GM12878 (cell line): ENCODE measurements at regions not wholly inside any gene's neighbourhood (a gene's known extent, or its start where the extent isn't known, plus 50 kb on each side); places are given as distances from the start of the nearest gene placed in this dataset.

ENCODE experiments used
- ATAC-seq: fragments of 200-7000 bp; cut with Tn5 transposase; 3 replicates; pipeline ENCODE4 v1.9.1; 2020; ENCODE audit warnings: mild to moderate bottlenecking, moderate library complexity
- BruUV-seq: library from RNA; stranded (reverse); fragments of 400-500 nt; replicated peaks from 2 replicates; lab custom pipeline; 2021; lab: Mats Ljungman, UMichigan
- CTCF ChIA-PET: fragments of 300-600 bp; sonication (Branson Sonifier 250); formaldehyde crosslinking; extraction: SDS; loops from one replicate; lab custom pipeline; 2021; ENCODE audit warnings: inconsistent platforms; lab: Yijun Ruan, JAX
- POLR2A ChIA-PET: fragments of 350-600 bp; formaldehyde crosslinking; extraction: SDS; loops from one replicate; lab custom pipeline; 2021; ENCODE audit warnings: inconsistent platforms; lab: Charles Lee
- RAD21 ChIA-PET: fragments of 300-600 bp; sonication (Branson Sonifier 250); formaldehyde crosslinking; loops from one replicate; lab custom pipeline; 2023; ENCODE audit warnings: antibody characterized with exemption; ENCODE audit not compliant: unreplicated experiment; lab: Charles Lee
- SMC1A ChIA-PET: fragments of 300-600 bp; sonication (Branson Sonifier 250); formaldehyde crosslinking; loops from one replicate; lab custom pipeline; 2023; ENCODE audit not compliant: unreplicated experiment, uncharacterized antibody; lab: Charles Lee
- DNase-seq: peaks from one replicate; pipeline ENCODE4 v3.0.0-alpha.2; 2011; ENCODE audit warnings: low read depth, low spot score
- FAIRE-seq: peaks from 3 replicates; lab custom pipeline; 2011; peaks lifted over from hg19 to GRCh38; lab: Jason Lieb, UNC
- H2AFZ ChIP-seq: 2 replicates; pipeline ENCODE4 v1.6.0; 2011; ENCODE audit warnings: low read depth, low read length, control low read depth; ENCODE audit not compliant: control insufficient read depth
- H3K27ac ChIP-seq: 2 replicates; pipeline ENCODE4 v1.5.1; 2011; ENCODE audit warnings: control low read depth; ENCODE audit not compliant: control insufficient read depth, insufficient read depth
- H3K27me3 ChIP-seq, 2 experiments: replicated peaks in 1 of 2; 2 replicates each; pipeline versions ENCODE4 v1.6.0 to v1.6.1; 2011; ENCODE audit warnings: low read length in 1 of 2; ENCODE audit not compliant: control insufficient read depth in 2 of 2, insufficient read depth in 2 of 2
- H3K36me3 ChIP-seq, 2 experiments: 2 replicates each; pipeline ENCODE4 v1.5.1; 2011; ENCODE audit warnings: low read length in 1 of 2; ENCODE audit not compliant: control insufficient read depth in 2 of 2, insufficient read depth in 2 of 2
- H3K4me1 ChIP-seq: 2 replicates; pipeline ENCODE4 v1.6.1; 2011; ENCODE audit warnings: mild to moderate bottlenecking, low read length, moderate library complexity, mixed read lengths; ENCODE audit not compliant: control insufficient read depth, insufficient read depth
- H3K4me2 ChIP-seq: 2 replicates; pipeline ENCODE4 v1.6.0; 2011; ENCODE audit warnings: control low read depth; ENCODE audit not compliant: control insufficient read depth, insufficient read depth
- H3K4me3 ChIP-seq: fragments of 200-600 bp; sonication (generic); 2 replicates; pipeline ENCODE4 v1.5.1; 2016
- H3K79me2 ChIP-seq: 2 replicates; pipeline ENCODE4 v1.6.0; 2011; ENCODE audit warnings: low read length; ENCODE audit not compliant: control insufficient read depth, insufficient read depth
- H3K9ac ChIP-seq: 2 replicates; pipeline ENCODE4 v1.8.0; 2011; ENCODE audit warnings: low read length, control low read depth, mixed read lengths; ENCODE audit not compliant: control insufficient read depth, insufficient read depth
- H3K9me3 ChIP-seq: replicated peaks from 3 replicates; pipeline ENCODE4 v1.5.1; 2011; ENCODE audit warnings: mild to moderate bottlenecking, low read length; ENCODE audit not compliant: control insufficient read depth, insufficient read depth
- H4K20me1 ChIP-seq: 2 replicates; pipeline ENCODE4 v1.6.0; 2011; ENCODE audit not compliant: control insufficient read depth, insufficient read depth
- ASH2L ChIP-seq: fragments of 300-600, 200-600 bp; sonication (generic); IDR thresholded peaks from 2 replicates; pipeline ENCODE4 v1.6.1; 2017; ENCODE audit warnings: low read depth, mild to moderate bottlenecking, borderline replicate concordance
- HDAC6 ChIP-seq: fragments of 200-600 bp; sonication (generic); IDR thresholded peaks from one replicate; pipeline ENCODE4 v1.8.0; 2017; ENCODE audit warnings: antibody characterized with exemption; ENCODE audit not compliant: unreplicated experiment
- HDGF ChIP-seq: fragments of 450-650 bp; IDR thresholded peaks from 2 replicates; pipeline ENCODE4 v1.6.1; 2016; ENCODE audit warnings: antibody characterized with exemption
- KAT2A ChIP-seq: conservative IDR thresholded peaks from 2 replicates; pipeline ENCODE4 v1.6.1; 2011; ENCODE audit warnings: low read depth, low read length; ENCODE audit not compliant: control insufficient read depth
- MAX ChIP-seq: IDR thresholded peaks from 2 replicates; pipeline ENCODE4 v1.6.1; 2012; ENCODE audit warnings: low read depth, low read length, improper control_type of control experiment
- RB1 ChIP-seq: fragments of 450-650 bp; formaldehyde crosslinking; IDR thresholded peaks from 2 replicates; pipeline ENCODE4 v1.6.1; 2017; ENCODE audit warnings: mild to moderate bottlenecking, borderline replicate concordance
- SMARCA5 ChIP-seq: fragments of 450-650 bp; IDR thresholded peaks from 2 replicates; pipeline ENCODE4 v1.6.1; 2017; ENCODE audit warnings: mild to moderate bottlenecking
- WGBS: methylation state at CpG from one replicate; pipeline ENCODE4 v1.1.6; 2016; ENCODE audit warnings: low lambda C conversion rate; ENCODE audit not compliant: insufficient replicate concordance, insufficient coverage; ENCODE audit errors: missing lambda C conversion rate; 5-methylcytosine and 5-hydroxymethylcytosine counted together
- in situ Hi-C: fragments of 300-500 bp; cut with MboI; formaldehyde crosslinking; loops from 9 replicates; pipeline ENCODE4 v1.14.3; 2018; ENCODE audit warnings: mixed read lengths
- intact Hi-C: fragments of 100-400 bp; cut with micrococcal nuclease; formaldehyde crosslinking; loops from one replicate; pipeline ENCODE4 v1.14.2; 2022; ENCODE audit not compliant: unreplicated experiment

GRCh38 chr2:107553539-107553938 lies 273.2 kb upstream of the RGPD4 start:
- no TSS peak for BruUV-seq
- POLR2A ChIA-PET = no interaction called here
- intact Hi-C loops (no loop called here), in situ Hi-C loops (no loop called here)
- Histone ChIP-seq H3K9ac (no peak overlapping the region), H3K4me3 (no peak overlapping the region), H2AFZ (no peak overlapping the region), H3K36me3 (no peaks in the 10 kb centered on the region), H3K9me3 (no peaks in the 10 kb centered on the region), H3K79me2 (no peaks in the 10 kb centered on the region), H4K20me1 (no peaks in the 10 kb centered on the region), H3K4me2 (no peak overlapping the region), H3K27me3 (no peaks in the 10 kb centered on the region), H3K27ac (no peak overlapping the region), H3K4me1 (no peaks in the 10 kb centered on the region)
- RAD21 ChIA-PET = no interaction called here
- TF ChIP-seq SMARCA5 (no peak), KAT2A (no peak), HDAC6 (no peak)
- 8% methylated on average over 5 of the region's 5 CpGs for WGBS
- DNase-seq (no peak), FAIRE-seq (no peak), ATAC-seq (no peak)
- CTCF ChIA-PET = no interaction called here
- SMC1A ChIA-PET = no interaction called here

GRCh38 chr2:107556038-107556627 lies 270.6 kb upstream of the RGPD4 start:
- no peak for FAIRE-seq
- 17% methylated on average over 5 of the region's 5 CpGs for WGBS
- H3K4me1 ChIP-seq = no peaks in the 10 kb centered on the region
- BruUV-seq = no TSS peak
- intact Hi-C loops (no loop called here), in situ Hi-C loops (no loop called here)
- no peaks in the 10 kb centered on the region for H3K36me3 ChIP-seq
- no peak overlapping the region for H2AFZ ChIP-seq
- H3K4me2 ChIP-seq = no peak overlapping the region
- H3K9me3 ChIP-seq = no peaks in the 10 kb centered on the region
- no peaks in the 10 kb centered on the region for H3K79me2 ChIP-seq
- CTCF ChIA-PET = no interaction called here
- DNase-seq = no peak
- TF ChIP-seq MAX (no peak), ASH2L (no peak), HDGF (no peak), RB1 (no peak)
- RAD21 ChIA-PET = no interaction called here
- H4K20me1 ChIP-seq = no peaks in the 10 kb centered on the region
- SMC1A ChIA-PET = no interaction called here
- H3K27me3 ChIP-seq = no peaks in the 10 kb centered on the region
- H3K9ac ChIP-seq = no peak overlapping the region
- H3K4me3 ChIP-seq = no peak overlapping the region
- POLR2A ChIA-PET = no interaction called here
- H3K27ac ChIP-seq = no peak overlapping the region
- no peak for ATAC-seq
